Activated CD8-positive, alpha-beta memory T cell treated with anti-CD3 and anti-CD28 coated beads, Interleukin-2, amount 50 U/mL, for 1 hour (primary cell): ENCODE measurements at regions not wholly inside any gene's neighbourhood (a gene's known extent, or its start where the extent isn't known, plus 50 kb on each side); places are given as distances from the start of the nearest gene placed in this dataset.

ENCODE experiments used
- DNase-seq: peaks from one replicate; pipeline ENCODE4 v3.0.0-alpha.2; 2020; ENCODE audit errors: extremely low read depth

- DNase-seq = no peak
These were observed 205.2 kb upstream of the EEA1 start for GRCh38 chr12:93134175-93134890.

GRCh38 chr12:93134893-93135285, 205.8 kb upstream of the EEA1 start:
- no peak for DNase-seq

DNA sequence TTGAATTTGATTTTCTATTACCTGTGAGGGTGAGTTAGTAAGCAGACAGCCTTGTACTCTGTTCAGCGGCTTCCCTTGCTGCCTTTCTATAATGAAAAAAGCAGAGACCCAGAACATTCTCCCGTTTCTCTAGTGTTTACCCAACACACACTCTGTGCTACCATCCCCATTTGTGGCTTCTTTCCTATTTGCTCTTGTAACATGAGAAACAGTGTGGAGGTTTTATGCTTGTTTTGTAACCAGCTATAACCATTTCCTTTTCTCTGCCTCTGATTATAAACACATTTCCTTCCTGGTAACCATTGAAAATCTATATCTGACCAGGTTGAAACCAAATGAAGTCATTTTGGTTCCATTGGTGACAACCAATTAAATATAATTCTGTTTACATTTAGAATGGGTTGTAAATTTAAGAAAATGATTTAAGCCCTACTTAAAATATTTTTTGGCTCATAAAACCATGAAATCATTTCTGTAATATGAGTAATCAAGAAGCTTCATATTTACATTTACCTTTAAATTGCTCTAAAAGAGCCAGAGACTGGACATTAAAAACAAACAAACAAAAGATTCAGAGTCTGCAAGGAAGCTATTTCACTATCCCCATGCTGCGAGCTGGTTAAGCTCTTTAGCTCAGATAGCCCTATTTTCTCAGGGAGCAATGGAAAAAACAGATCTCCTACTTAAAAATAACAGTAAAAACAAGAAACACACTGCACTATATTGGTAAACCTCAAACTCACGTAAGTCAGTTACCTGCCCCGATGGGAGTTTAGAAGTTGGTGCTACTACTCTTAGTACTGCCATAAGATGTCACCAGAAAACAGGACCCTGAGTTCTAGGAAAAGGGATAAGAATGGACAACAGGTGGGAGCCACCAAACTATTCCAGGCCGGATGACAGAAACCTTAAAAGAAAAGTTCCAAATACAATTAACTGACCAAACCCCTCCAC, 206.5 kb upstream of the EEA1 start:
- no peak for DNase-seq

DNA sequence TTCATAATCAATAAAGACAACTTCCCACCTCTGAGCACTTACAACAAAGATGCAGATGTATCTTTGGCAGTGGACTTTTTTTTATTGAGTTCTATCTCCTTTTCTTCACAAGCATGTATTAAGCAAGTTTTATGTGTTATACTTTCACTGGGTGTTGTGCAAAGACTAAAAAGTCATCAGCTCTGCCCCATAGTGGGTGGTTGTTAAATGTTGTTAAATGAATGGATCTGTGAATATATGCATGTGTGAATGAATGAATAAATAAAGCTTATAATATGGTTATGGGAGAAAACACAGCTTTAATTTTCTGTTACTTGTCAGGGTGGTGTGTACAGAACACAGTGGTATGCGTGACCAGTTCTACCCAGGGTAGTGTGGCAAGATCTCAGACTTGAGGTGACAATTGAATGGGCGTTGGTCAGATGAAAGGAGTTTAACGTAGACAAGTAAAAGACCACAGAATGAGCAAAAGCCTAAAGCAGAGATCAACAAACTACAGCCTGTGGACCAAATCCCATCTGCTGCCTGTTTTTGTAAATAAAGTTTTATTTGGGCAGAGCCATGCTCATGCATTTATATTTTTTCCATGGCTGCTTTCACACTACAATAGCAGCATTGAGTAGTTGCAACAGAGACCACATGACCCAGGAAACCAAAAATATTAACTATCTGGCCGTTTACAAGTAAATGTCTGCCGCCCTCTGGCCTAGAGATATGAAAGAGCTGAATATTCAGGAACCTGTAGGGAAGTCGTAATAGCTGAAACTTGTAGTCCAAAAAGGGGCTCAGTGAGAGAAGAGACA, 207.4 kb upstream of the EEA1 start:
- DNase-seq = no peak

GRCh38 chr12:93137656-93138612, 208.8 kb upstream of the EEA1 start:
- no peak for DNase-seq

GRCh38 chr12:93139028-93139665, 210.1 kb upstream of the EEA1 start:
- no peak for DNase-seq

DNA sequence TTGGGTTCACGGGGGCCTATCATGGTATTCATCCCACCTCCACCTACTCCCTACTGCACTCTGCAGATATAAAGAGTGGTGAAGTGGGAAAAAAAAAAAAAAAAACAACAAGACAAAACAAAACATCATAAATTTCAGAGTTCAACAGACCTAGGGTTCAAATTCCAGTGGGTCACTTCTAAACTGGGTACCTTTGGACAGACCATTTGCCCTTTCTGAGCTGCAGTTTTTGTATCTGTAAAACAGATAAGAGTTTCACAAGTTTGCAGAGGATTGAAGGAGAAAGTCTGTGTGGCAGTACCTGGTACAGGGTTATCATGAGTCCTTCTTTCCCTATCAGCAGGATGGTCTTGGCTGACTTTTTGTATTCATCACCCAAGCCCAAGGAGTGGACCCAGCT, 211.2 kb upstream of the EEA1 start:
- no peak for DNase-seq

DNA sequence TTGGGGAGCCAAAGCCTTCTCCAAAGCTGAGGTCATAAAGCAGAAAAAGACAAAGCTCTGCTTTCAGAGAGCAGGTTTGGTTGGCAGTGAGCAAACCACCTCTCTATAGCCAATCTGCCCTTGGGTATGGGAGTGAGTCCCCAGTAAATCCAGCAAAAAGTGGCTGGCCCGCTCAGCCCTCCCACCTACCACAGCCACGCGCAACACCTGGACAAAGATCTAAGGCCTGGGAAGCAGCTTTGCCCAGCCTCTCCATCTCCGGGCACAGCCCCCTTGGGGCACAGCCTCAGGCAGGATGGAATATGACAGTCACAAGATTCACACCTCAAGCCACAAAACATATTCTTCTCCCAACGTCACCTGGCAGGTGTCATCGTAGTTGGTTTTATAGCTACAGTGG, 211.7 kb upstream of the EEA1 start:
- no peak for DNase-seq

- DNase-seq = no peak
These were observed 213.8 kb upstream of the EEA1 start for GRCh38 chr12:93142881-93143280.

DNA sequence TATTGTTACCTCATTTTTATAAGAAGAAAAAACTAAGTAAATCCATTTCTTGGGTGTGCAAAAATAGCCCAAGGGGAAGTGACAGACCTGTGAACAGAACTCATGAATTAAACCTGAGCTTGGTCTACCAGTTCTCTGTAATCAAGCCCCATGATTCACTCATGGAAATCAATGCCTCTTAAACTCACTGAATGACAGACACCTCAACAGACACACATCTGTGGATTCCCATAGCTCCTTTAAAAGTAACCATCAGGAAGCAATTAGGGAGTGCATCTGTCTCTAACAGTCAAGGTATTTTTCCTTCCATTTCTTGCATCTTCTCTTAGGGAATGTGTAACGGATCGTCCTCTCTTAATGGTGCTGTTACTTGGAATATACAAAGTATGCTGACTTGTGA, 215.0 kb upstream of the EEA1 start:
- DNase-seq = no peak

DNA sequence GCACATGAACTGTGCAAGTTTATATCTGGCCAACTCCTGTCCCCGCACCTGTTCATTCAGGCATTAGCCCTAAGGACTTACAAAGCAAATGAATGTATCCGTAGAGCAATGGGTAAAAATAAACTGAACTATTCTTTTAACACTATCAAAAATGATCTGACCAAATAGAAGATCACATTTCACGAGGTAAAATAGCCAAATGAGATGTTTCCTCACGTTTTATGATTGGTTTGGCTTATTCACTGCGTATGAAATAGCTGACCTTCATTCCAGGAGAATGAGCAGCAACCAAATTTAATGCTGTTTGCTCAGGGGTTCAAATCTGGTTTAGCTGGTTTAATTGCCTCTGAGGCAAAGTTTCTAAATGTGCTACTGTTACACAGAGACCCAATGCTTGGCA, 216.0 kb upstream of the EEA1 start:
- DNase-seq = no peak

- no peak for DNase-seq
These were observed 217.3 kb upstream of the EEA1 start for GRCh38 chr12:93146263-93146939.

- no peak for DNase-seq
These were observed 217.9 kb upstream of the EEA1 start for GRCh38 chr12:93146970-93147369.

- no peak for DNase-seq
These were observed 219.3 kb upstream of the EEA1 start for GRCh38 chr12:93148412-93148811.

- no peak for DNase-seq
These were observed 220.1 kb upstream of the EEA1 start for GRCh38 chr12:93149229-93149628.

GRCh38 chr12:93151079-93151762, 222.1 kb upstream of the EEA1 start:
- no peak for DNase-seq

GRCh38 chr12:93152617-93153016, 223.5 kb upstream of the EEA1 start:
- no peak for DNase-seq

GRCh38 chr12:93153321-93153720, 224.2 kb upstream of the EEA1 start:
- no peak for DNase-seq

DNA sequence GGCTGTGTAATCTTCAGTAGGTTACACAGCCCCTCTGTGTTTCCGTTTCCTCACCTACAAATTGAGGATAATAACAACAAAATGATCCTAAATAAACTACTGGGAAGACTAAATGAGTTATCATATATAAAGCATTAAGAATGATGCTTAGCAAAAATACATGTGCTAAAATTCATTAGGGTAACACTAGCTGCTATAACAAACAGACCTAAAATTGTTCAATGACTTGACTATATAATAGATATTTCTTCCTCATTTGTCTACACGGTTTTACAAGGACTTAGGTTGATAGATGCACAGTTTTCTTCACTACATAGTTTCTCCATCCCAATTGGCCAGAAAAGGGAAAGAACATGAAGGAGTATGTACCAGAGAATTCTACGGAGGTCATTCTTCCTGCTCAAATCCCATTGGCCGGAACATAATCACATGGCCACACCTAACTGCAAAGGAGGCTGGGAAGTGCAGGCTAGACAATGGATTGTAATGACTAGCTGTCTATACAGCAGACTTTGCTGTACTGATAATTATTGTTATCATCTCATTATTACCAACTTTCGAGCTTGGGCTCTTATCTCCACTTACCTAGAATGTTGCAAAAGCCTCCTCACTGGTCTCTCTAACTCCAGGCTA, 223.5 kb upstream of the NUDT4 start:
- no peak for DNase-seq
